CD14-positive monocyte (primary cell): ENCODE measurements at regions not wholly inside any gene's neighbourhood (a gene's known extent, or its start where the extent isn't known, plus 50 kb on each side); places are given as distances from the start of the nearest gene placed in this dataset.

Experiments
- DNase-seq, 3 donors: peaks; one replicate each; pipeline ENCODE4 v3.0.0-alpha.2; 2011 to 2022
- H2AFZ ChIP-seq: 2 replicates; pipeline ENCODE4 v1.6.0; 2012; ENCODE audit warnings: mild to moderate bottlenecking, low read depth, low read length, inconsistent platforms; ENCODE audit not compliant: insufficient read depth, poor library complexity, severe bottlenecking
- H3K27ac ChIP-seq, 2 donors: 1 replicate in 1 of 2; 2 replicates in 1 of 2; pipeline ENCODE4 v1.5.1; 2012 to 2013; ENCODE audit warnings: low read length in 2 of 2, control low read depth in 1 of 2, inconsistent platforms in 1 of 2, low read depth in 1 of 2, mild to moderate bottlenecking in 1 of 2
- H3K27me3 ChIP-seq, 2 donors: one replicate each; pipeline versions ENCODE4 v1.6.0 to v1.6.1; 2011 to 2013; ENCODE audit warnings: low read length in 2 of 2; ENCODE audit not compliant: control insufficient read depth in 2 of 2, insufficient read depth in 2 of 2
- H3K36me3 ChIP-seq, 2 donors: replicated peaks in 1 of 2; 1 replicate in 1 of 2; 2 replicates in 1 of 2; pipeline versions ENCODE4 v1.5.1 to v1.6.1; 2012 to 2013; ENCODE audit warnings: low read length in 2 of 2, control low read depth in 1 of 2, inconsistent platforms in 1 of 2, mild to moderate bottlenecking in 1 of 2; ENCODE audit not compliant: insufficient read depth in 2 of 2, control insufficient read depth in 1 of 2
- H3K4me1 ChIP-seq, 2 donors: 1 replicate in 1 of 2; 2 replicates in 1 of 2; pipeline versions ENCODE4 v1.5.1 to v1.6.1; 2012 to 2013; ENCODE audit warnings: low read length in 2 of 2, control low read depth in 1 of 2, inconsistent platforms in 1 of 2, mild to moderate bottlenecking in 1 of 2, moderate library complexity in 1 of 2; ENCODE audit not compliant: insufficient read depth in 2 of 2, control insufficient read depth in 1 of 2
- H3K4me2 ChIP-seq: replicated peaks from 2 replicates; pipeline ENCODE3; 2012; ENCODE audit warnings: low read length, moderate library complexity, mild to moderate bottlenecking; ENCODE audit not compliant: poor library complexity, severe bottlenecking; ENCODE audit errors: extremely low read depth
- H3K4me3 ChIP-seq, 3 experiments: fragments of 200-600 bp in 1 of 3; sonication (generic) in 1 of 3; replicated peaks in 1 of 3; 1 replicate in 2 of 3; 2 replicates in 1 of 3; pipeline ENCODE4 v1.5.1; 2011 to 2013; ENCODE audit warnings: low read length in 3 of 3, mild to moderate bottlenecking in 3 of 3, control low read depth in 2 of 3, low read depth in 2 of 3, inconsistent platforms in 1 of 3, moderate library complexity in 1 of 3
- H3K79me2 ChIP-seq: 2 replicates; pipeline ENCODE4 v1.6.0; 2012; ENCODE audit warnings: mild to moderate bottlenecking, control low read depth, inconsistent platforms, low read length, moderate library complexity; ENCODE audit not compliant: insufficient read depth
- H3K9ac ChIP-seq: 2 replicates; pipeline ENCODE4 v1.6.0; 2017; ENCODE audit warnings: low read length, mild to moderate bottlenecking; ENCODE audit not compliant: insufficient read depth, poor library complexity, severe bottlenecking
- H3K9me3 ChIP-seq, 2 donors: replicated peaks in 1 of 2; 1 replicate in 1 of 2; 2 replicates in 1 of 2; pipeline versions ENCODE4 v1.5.1 to v1.6.1; 2012 to 2013; ENCODE audit warnings: low read length in 2 of 2, control low read depth in 1 of 2; ENCODE audit not compliant: control insufficient read depth in 1 of 2, insufficient read depth in 1 of 2
- H4K20me1 ChIP-seq: 2 replicates; pipeline ENCODE4 v1.6.0; 2012; ENCODE audit warnings: mild to moderate bottlenecking, low read length, control low read depth, moderate library complexity; ENCODE audit not compliant: insufficient read depth
- H3K27ac Mint-ChIP-seq, 7 donors: one replicate each; pipeline ENCODE4 v1.8.0; 2020; ENCODE audit warnings: mild to moderate bottlenecking in 7 of 7, mixed read lengths in 7 of 7, moderate library complexity in 6 of 7, inconsistent platforms in 2 of 7
- H3K27me3 Mint-ChIP-seq, 3 donors: one replicate each; pipeline ENCODE4 v1.8.0; 2021 to 2022; ENCODE audit warnings: low read depth in 3 of 3, mild to moderate bottlenecking in 3 of 3, mixed read lengths in 3 of 3, moderate library complexity in 3 of 3, inconsistent platforms in 1 of 3
- H3K36me3 Mint-ChIP-seq, 2 donors: one replicate each; pipeline ENCODE4 v1.8.0; 2020; ENCODE audit warnings: mixed read lengths in 2 of 2, inconsistent platforms in 1 of 2, mild to moderate bottlenecking in 1 of 2
- H3K4me1 Mint-ChIP-seq: one replicate; pipeline ENCODE4 v1.8.0; 2020; ENCODE audit warnings: mild to moderate bottlenecking, mixed read lengths
- H3K4me3 Mint-ChIP-seq, 2 donors: one replicate each; pipeline ENCODE4 v1.8.0; 2020; ENCODE audit warnings: mild to moderate bottlenecking in 2 of 2, mixed read lengths in 2 of 2, moderate library complexity in 1 of 2
- H3K9me3 Mint-ChIP-seq, 7 donors: one replicate each; pipeline ENCODE4 v1.8.0; 2020 to 2022; ENCODE audit warnings: mixed read lengths in 7 of 7, mild to moderate bottlenecking in 6 of 7, moderate library complexity in 6 of 7, inconsistent platforms in 2 of 7
- CTCF ChIP-seq: fragments of 200-600 bp; IDR thresholded peaks from one replicate; pipeline ENCODE4 v1.8.0; 2022; ENCODE audit warnings: antibody characterized with exemption, mild to moderate bottlenecking
- WGBS: methylation state at CpG from one replicate; pipeline ENCODE4 v1.1.5; 2013; ENCODE audit warnings: missing lambda C conversion rate; ENCODE audit not compliant: insufficient coverage; 5-methylcytosine and 5-hydroxymethylcytosine counted together
- intact Hi-C, 2 donors: fragments of 100-400 bp; cut with micrococcal nuclease; formaldehyde crosslinking; loops; one replicate each; pipeline versions ENCODE4 v1.15.0 to v1.15.1; 2023

- no peak overlapping the region for H3K9ac ChIP-seq
- TF ChIP-seq CTCF = no peak
- Mint-ChIP-seq H3K9me3 (peaks cover 0 to 13% (median 6%) of the 10 kb centered on the region in 7 donors), H3K4me3 (no peak overlapping the region), H3K4me1 (peaks cover 3% of the 10 kb centered on the region), H3K27me3 (peaks cover 42 to 55% (median 55%) of the 10 kb centered on the region in 3 donors), H3K27ac (no peak overlapping the region), H3K36me3 (peaks cover 0 to 1% of the 10 kb centered on the region in 2 donors)
- intact Hi-C loops = no loop called here
- no peak overlapping the region for H3K27ac ChIP-seq
- H3K79me2 ChIP-seq = no peaks in the 10 kb centered on the region
- H2AFZ ChIP-seq = no peak overlapping the region
- H3K4me2 ChIP-seq = no peak overlapping the region
- H3K4me1 ChIP-seq = peaks cover 2 to 3% of the 10 kb centered on the region in 2 donors
- DNase-seq = no peak
- no peaks in the 10 kb centered on the region for H4K20me1 ChIP-seq
- no peaks in the 10 kb centered on the region for H3K36me3 ChIP-seq
- WGBS = no CpG with 5 or more reads among the region's 2 CpGs
- peaks cover 2 to 12% of the 10 kb centered on the region in 2 donors for H3K9me3 ChIP-seq
- peaks cover 40 to 42% of the 10 kb centered on the region in 2 donors for H3K27me3 ChIP-seq
- no peak overlapping the region for H3K4me3 ChIP-seq
Measured at GRCh38 chr12:65734226-65734625, 90.1 kb upstream of the HMGA2 start.

- H3K4me1 Mint-ChIP-seq = peaks cover 13% of the 10 kb centered on the region
Measured at GRCh38 chr12:65739606-65740005, 84.7 kb upstream of the HMGA2 start.

More at GRCh38 chr12:65739606-65740005, 84.7 kb upstream of the HMGA2 start:
- H3K4me3 Mint-ChIP-seq = peak overlapping the region in 1 of 2 donors; percentile 49
- no peaks in the 10 kb centered on the region for H3K36me3 ChIP-seq
- no peak for DNase-seq
- H3K27ac ChIP-seq = no peak overlapping the region
- no peak overlapping the region for H3K4me2 ChIP-seq
- H3K9ac ChIP-seq = no peak overlapping the region
- H4K20me1 ChIP-seq = no peaks in the 10 kb centered on the region
- H3K9me3 Mint-ChIP-seq = peaks cover 0 to 6% (median 5%) of the 10 kb centered on the region in 7 donors
- H3K27ac Mint-ChIP-seq = no peak overlapping the region
- H3K4me1 ChIP-seq = peaks cover 11 to 17% of the 10 kb centered on the region in 2 donors
- H3K27me3 ChIP-seq = peaks cover 19 to 38% of the 10 kb centered on the region in 2 donors
- no peaks in the 10 kb centered on the region for H3K9me3 ChIP-seq
- peaks cover 42 to 58% (median 53%) of the 10 kb centered on the region in 3 donors for H3K27me3 Mint-ChIP-seq
- intact Hi-C loops = no loop called here
- WGBS = no CpG with 5 or more reads among the region's 4 CpGs
- no peak overlapping the region for H3K4me3 ChIP-seq
- H3K36me3 Mint-ChIP-seq = peaks cover 0 to 6% of the 10 kb centered on the region in 2 donors
- no peak for TF ChIP-seq CTCF
- no peaks in the 10 kb centered on the region for H3K79me2 ChIP-seq
- H2AFZ ChIP-seq = no peak overlapping the region
